NCI-H748 (cell line): ENCODE measurements at regions not wholly inside any gene's neighbourhood (a gene's known extent, or its start where the extent isn't known, plus 50 kb on each side); places are given as distances from the start of the nearest gene placed in this dataset.
"Not testable (repeated sequence)": the region's sequence is repeated elsewhere in the genome, so short reads cannot be mapped to it uniquely, and the experiment has no call there.

ENCODE experiments used
- DNase-seq: peaks from one replicate; lab custom pipeline; 2025; ENCODE audit not compliant: unreplicated experiment; lab: John Stamatoyannopoulos, UW

DNA sequence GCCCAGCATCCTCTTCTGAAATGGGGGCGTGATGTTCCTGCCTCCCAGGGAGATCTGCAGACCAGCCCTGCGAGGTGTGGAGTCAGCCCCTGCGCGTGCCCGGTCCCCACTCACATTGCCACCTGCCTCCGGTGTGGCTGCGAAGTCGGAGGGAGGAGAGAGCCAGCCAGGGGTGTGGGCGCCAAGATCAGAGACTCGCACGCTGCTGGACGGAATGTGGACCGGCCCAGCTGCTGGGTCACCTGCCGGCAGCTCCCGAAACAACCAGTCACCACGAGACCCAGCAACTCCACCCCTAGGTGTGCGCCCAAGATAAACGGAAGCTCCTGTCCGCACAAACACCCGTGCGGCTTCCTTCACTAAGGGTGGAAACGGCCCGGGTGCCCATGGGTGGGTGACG, 51.1 kb upstream of the EGFL7 start:
- no peak for DNase-seq

DNA sequence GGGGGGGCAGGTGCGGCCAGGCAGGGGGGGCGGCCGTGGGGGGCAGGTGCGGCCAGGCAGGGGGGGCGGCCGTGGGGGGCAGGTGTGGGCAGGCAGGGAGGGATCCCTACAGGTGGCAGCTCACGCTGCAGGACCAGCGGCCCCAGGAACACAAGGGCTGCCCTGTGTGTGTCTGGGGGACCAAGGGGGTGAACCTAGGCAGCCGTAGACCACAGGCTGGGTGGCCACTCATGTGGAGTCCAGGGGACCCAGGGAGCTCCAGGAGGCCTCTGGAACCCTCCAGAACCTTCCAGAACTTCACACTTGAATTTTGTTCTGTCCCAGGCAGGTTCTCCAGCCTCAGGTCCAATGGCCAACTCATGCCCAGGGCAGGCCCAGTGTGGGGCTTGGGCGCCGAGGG, 51.6 kb upstream of the EGFL7 start:
- DNase-seq, result no peak

DNA sequence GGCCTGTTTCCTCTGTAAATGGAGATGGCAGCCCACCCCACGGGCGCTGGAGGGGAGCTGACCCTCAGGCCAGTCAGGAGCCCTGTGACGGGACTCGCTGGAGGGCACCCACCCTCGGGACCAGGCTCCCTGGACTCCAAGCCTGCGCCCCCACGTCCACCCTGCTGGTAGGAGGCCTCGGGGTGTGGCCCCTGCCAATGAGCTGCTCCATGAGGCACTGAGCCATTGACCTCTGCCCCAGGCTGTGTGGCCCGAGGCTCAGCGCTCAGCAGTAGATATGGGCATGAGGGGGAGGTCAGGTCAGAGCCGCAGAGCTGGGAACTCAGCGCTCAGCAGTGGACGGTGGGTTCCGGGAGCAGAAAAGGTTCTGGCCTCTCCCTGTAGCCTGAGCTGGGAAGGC, 52.3 kb upstream of the EGFL7 start:
- DNase-seq, result no peak

DNA sequence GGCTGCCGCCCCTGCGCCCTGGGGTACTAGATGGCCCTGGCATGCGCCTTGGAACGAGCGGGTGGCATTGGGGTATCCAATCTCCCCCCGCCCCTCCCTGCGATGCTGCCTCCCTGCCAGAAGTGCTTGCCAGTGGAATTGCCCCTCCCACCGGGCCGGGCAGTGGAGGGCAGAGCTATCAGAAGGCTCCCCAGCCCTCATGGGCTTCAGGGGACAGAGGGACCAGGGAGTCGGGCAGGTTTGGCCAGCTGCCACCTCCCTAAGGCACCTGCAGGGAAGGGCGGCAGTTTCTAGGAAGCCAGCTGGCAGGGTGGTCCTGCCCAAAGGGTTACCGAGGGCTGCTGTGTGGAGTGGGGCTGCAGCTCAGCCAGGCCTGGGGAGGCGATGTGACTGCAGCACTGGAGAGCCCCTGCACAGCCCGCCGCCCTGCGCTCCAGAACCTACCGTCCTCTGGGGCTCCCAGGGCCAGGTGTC, 52.8 kb upstream of the EGFL7 start:
- DNase-seq, result peak; percentile 65

DNA sequence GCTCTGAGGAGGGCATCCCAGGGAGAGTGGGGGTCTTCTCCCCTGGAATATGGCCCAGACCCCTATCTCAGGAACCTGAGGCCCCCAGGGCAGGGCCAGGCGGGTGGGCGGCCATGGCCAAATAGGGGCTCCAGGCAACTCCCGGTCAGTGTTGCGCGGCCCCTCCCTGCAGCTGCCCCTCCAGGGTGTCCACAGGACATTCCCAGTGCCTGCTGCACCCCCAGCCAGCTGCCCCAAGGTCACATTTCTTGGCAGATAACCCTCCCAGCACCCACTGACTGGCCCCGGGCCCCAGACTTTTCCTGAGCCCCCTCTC, 53.6 kb upstream of the EGFL7 start:
- DNase-seq, result no peak

DNA sequence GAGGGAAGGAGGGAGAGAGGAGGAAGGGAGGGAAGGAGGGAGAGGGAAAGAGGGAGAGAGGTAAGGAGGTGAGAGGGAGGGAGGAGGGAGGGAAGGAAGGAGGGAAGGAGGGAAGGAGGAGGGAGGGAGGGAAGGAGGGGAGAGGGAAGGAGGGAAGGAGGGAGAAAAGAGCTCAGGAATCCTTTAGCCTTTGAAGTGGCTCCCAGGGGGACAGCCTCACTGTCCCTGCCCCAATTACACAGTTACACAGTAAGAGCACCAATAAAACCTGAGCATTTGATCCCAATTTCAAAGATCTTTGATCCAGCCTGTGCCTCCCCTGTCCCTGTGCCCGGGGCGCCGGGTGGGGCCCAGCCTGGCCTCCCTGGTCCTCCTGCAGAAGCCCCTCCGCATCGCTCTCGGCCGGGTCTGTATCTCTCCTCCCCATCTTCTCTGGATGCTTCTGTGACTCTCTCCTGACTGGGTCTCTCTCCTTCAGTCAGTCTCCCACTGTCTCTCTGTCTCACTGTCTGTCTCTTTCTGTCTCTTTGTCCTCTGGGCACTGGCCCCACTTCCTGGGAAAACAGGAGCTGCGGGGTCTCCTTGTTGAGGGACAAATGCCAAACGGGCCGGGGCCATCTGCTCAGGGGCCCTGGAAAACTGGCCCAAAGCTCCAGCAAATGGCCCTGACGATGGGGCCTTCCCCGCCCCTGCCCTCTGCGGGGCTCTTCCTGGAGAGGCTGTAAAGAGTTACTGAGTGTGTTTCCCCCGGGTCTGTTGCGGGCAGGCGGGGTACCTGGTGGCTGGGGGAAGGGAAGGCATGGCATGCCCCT, 54.2 kb upstream of the EGFL7 start:
- DNase-seq, result no peak

DNA sequence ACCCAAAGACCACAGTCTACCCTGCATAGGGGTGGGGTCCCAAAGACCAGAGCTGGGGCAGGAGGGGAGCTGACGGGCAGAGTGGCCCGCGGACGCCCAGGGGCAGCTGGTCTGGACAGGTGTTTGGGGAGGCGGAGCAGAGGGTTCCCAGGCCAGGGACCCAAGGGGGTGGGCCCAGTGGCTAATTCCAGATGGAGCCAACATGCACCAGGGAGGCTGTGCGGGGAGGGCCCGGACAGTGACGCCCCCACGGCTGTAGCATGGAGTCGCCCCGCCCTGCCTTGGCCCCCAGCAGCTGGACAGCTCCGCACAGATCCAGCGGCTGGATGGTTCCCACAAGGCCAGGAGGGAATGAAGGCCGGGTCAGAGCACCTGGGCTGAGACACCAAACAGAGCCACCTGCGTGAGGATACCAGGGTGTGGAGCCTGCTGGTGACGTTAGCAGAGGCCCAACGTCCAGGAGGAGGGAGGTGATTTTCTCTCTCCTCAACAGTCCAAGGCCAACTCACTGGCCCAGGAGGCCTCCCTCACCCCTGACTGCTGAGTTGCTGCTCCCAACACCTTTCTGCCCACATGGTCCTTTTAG, 55.3 kb upstream of the EGFL7 start:
- DNase-seq, result no peak

DNA sequence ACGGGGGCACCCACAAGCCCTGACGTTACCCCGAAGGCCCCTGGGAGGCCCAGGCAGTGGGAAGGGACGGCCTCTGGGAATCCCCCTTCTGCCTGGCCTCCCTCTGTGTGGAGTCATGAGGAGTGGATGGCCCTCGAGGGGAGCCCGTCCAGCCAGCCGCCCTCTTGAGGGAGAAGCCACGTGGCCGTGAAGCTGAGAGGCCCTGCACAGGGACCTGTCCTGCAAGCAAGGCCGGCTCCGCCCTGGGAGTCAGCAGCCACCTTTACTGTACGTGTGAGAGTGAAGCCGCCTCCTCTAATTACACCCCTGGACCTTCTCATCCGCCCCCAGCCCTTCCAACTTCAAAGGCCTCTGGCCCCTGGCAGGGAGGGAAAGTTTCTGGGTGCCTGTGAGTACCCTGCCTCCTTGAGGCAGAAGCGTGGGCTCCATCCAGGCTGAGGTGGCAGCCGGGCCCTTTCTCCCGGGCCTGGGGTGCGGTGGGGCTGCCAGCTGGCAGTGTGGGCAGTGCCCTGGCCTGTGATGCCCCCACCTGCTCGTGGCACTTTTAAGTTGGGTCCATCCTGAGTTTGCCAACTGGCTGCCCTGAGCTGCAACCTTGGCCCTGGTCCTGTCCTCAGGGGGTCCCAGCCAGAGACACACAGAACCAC, 55.9 kb upstream of the EGFL7 start:
- DNase-seq, result no peak

DNA sequence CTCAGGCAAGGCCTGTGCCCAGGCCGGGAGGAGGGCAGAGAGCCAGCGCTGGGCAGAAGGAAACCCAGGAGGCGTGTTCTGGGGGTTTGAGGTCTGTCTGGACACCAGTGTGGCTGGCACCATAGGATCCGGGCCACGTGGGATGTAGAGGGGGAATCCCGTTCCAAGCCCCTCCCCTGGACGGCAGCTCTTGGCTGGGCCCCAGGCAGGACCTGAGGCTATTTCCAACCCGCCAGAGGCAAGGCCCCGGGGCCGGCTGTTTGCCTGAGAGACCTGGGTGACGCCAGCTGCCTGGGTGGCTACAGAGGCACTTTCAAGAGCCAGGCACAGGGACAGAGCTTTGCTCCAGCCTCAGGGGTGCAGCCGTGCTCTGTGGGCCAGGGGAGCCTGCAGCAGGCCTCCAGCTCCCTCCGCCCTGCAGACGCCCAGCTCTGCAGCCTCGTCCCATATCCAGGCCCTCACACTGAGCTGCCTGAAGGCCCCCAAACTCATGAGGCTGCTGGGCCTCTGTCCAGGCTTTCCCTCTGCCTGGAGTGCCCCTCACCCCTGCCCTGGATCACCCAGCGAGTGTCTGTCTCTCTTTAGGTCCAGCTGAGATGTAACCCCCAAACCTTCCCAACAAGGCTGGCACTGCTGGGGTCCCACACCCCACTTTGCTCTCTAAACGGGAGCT, 56.6 kb upstream of the EGFL7 start:
- no peak for DNase-seq

DNA sequence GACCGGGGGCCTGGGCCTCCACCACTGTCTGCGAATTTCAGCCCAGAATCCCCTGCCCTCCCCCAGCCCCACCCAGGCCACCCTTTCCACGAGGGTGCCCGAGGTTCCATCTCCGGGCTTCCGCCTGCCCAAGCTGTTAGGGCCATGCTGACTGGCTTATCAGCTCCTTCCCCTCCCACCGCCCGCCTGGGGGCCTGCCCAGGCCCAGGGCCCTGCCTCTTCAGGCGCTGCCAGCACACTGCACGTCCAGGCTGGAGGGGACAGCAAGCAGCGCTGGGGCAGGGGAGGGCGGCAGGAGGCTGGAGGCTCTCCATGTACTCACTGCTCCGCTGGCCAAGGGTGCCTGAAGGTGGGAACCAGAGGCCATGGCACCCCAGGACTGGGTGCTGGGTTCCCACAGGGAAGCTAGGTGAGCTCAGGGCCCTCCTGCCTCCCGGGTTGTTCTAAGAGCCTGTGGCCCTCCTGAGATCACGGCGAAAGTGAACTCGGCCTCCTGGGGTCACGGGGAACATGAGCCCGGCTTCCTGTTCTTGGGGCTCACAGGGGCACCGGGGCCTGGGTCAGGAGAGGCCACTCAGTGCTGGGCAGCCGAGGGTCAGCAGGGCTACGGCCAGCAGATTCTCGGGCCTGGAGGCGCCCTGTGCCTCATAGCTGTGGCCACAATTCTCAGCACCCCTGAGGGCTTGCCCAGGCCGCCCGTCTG, 57.7 kb upstream of the EGFL7 start:
- no peak for DNase-seq

DNA sequence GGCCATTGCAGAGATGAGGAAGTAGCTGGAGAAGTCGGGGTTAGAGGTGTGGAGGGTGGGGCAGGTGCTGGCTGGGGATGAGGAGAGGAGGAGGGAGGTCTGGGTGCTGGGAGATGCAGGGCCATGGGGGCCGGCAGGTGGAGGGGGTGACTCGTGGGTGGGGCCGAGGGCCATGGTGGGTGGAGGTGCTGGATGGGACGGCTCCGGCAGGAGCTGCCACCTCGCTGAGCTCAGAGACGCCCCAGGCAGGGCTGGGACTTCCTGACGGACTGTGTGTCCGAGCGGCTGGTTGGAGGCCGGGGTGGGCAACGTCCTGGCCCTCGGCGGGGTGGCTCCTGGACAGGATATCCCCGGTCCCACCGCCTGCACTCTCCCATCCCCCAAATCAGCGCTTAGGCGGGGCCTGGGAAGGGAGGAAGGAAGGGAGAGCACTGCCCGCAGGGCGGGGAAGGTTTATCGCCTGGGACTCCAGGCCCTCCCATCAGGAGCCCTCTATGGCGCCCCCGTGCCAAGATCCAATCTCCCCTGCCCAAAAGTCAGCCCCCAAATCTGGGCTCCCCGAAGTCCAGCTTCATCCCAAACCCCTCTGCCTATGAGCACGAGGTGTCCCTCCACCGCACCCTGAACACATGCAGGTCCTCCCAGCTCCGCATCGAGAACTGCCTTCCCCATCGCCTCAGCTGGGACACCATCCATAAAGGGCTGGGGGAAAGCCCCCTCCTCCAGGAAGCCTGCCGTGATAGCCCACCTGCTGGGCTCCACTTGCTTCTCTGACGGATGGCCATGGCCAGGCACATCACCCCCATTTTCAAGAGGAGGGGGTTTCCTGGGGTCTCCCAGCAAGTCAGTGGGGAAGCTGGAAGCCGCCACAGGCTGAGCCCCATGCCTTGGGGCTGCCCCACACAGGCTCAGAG, 58.3 kb upstream of the NOTCH1 start:
- no peak for DNase-seq

DNA sequence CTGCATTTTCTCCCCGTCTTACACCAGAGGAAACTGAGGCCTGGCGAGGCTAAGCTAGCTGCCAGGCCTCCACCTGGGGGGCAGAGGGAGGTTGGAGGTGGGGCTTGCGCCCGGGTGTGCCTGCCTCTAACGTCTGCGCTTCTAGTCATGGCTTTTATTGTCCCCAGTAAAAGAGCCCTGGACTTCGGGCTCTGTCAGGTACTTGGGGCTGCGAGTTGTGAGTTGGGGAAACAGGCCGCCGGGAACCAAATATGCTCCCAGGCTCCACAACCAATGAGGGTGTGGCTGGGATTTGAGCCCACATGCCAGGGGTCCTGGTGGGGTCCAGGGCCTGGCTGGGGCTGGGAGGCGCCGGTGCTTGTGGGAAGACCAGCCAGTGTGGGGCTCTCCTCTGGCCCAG, 57.4 kb upstream of the NOTCH1 start:
- no peak for DNase-seq

DNA sequence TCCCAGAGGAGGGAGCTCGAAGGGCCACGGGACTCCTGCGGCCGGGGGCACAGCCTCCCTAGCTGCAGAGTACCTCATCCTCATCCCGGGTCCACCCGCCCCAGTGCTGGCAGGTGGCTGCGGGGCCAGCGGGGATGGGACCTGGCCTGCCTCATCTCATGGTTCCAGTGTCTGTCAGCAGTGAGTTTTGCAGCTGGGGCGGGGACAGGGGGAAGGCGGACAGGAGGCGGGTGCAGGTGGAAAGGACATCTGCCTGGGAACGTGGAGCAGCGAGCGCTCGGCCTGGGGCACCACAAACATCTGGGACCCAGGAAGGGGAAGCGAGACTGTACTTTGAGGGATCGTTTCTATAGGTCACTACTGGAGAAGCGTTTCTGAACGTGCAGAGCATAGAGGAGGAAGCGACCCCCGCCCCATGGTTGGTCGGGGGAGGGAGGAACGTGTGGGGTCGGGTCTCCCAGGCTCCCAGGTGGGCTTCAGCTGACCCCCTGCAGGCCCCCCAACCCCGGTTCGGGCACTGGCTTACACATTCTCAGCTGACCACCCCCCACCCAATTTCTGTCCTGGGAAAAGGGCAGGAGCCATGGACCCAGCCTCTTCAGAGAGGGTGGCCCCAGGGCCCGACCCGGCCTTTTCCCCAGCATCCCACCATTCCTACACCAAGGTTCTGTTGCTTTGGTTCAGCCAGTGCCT, 56.5 kb upstream of the NOTCH1 start:
- DNase-seq, result no peak

DNA sequence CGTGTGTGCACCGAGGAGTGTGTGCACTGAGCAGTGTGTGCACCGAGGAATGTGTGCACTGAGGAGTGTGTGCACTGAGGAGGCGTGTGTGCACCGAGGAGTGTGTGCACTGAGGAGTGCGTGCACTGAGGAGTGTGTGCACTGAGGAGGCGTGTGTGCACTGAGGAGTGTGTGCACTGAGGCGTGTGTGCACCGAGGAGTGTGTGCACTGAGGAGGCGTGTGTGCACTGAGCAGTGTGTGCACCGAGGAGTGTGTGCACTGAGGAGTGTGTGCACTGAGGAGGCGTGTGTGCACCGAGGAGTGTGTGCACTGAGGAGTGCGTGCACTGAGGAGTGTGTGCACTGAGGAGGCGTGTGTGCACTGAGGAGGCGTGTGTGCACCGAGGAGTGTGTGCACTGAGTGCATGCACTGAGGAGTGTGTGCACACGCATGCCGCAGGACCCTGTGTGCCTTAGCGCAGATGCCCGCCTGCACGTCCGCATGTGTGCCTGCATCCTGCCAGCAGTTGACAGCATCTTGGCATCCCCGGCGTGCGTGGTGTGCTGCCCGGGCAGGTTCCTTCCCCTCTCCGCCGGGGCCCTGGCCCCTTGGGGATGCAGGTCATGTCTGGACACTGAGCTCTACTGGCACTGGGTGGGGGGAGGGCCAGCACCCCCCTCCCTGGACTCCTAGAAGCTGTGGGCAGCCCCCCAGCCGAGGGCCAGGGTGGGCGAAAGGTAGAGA, 55.6 kb upstream of the NOTCH1 start:
- not testable (repeated sequence) for DNase-seq

DNA sequence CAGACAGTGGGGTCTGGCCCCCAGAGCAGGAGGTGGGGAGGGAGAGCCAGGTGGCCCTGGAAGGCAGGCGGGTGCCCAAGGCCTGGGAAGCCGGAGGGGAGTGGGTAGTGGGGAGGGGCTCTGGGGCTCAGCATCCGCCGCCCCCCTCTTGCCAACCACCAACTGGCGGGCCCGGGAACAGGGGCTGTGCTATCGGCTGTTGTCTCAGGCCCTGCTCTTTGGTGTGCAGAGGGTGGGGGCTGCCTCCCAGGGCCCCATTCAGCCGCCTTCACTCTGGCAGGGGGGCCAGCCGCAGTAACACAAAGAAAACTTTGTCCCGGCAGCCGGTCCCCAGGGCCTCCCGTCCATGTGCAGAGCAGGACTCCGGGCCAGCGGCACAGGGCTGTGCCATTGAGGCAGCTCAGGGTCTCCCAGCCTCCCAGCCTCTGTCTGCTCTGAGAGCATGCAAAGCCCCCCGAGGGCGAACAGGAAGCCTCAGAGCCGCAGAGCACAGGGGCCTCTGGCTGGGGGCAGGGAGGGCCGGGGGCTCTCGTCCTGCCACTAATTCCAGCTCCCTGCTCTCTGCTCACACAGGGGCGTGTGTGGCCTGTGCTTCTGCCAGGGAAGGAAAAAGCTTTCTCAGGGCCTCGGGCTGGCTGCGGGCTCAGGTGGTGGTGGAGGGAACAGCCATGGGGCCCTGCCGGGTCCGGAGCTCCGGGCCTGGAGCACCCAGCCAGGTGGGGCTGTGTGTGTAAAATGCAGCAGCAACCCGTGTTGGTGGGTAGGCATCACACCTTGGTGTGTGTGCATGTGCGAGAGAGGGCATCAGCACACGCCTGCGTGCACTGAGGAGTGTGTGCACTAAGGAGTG, 54.2 kb upstream of the NOTCH1 start:
- no peak for DNase-seq

DNA sequence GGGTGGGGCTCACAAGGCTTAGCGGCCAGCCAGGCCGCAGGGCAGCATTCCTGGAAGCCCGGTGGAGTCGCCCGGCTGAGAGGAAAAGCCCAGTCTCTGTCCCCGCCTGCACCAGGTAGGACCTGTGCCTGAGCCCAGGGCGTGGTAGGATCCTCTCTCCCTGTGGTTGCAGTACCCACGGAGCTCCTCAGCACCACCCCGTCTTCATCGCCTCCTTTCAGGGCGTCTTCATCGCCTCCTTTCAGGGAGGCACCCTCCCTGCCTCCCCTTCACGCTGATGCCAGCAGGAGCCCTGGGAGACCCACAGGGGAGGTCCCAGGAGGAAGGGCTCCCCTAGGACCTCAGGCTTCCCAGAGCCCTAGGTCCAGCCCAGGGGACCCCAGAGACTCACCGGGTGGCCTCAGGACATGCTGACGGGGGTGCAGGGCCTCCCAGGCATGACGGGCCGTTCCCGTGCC, 53.3 kb upstream of the NOTCH1 start:
- DNase-seq, result no peak

DNA sequence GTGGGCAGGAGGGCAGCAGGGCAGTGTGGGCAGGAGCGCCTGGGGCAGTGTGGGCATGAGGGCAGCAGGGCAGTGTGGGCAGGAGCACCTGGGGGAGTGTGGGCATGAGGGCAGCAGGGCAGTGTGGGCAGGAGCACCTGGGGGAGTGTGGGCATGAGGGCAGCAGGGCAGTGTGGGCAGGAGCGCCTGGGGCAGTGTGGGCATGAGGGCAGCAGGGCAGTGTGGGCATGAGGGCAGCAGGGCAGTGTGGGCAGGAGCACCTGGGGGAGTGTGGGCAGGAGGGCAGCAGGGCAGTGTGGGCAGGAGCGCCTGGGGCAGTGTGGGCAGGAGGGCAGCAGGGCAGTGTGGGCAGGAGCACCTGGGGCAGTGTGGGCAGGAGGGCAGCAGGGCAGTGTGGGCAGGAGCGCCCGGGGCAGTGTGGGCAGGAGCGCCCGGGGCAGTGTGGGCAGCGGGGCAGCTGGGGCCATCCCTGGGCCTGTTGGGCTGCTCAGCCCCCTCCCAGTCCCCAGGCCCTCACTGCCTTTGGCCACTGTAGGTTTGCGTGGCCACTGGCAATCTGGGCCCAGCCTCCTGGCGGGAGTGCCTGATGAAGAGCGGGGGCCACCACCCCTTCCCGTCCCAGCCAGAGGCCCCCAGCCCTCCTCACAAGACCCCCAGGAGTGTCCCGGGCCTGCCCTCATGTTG, 52.7 kb upstream of the NOTCH1 start:
- DNase-seq, result not testable (repeated sequence)
